Lower leg skin (tissue), 4 donors: ENCODE measurements at regions not wholly inside any gene's neighbourhood (a gene's known extent, or its start where the extent isn't known, plus 50 kb on each side); places are given as distances from the start of the nearest gene placed in this dataset.

Source experiments
- DNase-seq, 2 donors: peaks; one replicate each; pipeline ENCODE4 v3.0.0-alpha.2; 2019; ENCODE audit warnings: low spot score in 2 of 2
- H3K4me3 ChIP-seq: fragments of 200-600 bp; sonication (generic); 2 replicates; pipeline ENCODE4 v1.5.1; 2017; ENCODE audit warnings: mild to moderate bottlenecking, low read depth; ENCODE audit not compliant: poor library complexity, severe bottlenecking
- CTCF ChIP-seq, 3 donors: fragments of 450-650 bp; IDR thresholded peaks; one replicate each; pipeline ENCODE4 v1.5.1; 2016; ENCODE audit warnings: antibody characterized with exemption in 3 of 3, mild to moderate bottlenecking in 3 of 3, moderate library complexity in 2 of 3
- POLR2A ChIP-seq, 2 donors: fragments of 450-650 bp; IDR thresholded peaks; one replicate each; pipeline ENCODE4 v1.6.1; 2016 to 2017; ENCODE audit warnings: antibody characterized with exemption in 2 of 2, mild to moderate bottlenecking in 1 of 2, moderate library complexity in 1 of 2
- WGBS, 2 donors: methylation state at CpG; one replicate each; pipeline ENCODE4 v1.1.5; 2018; 5-methylcytosine and 5-hydroxymethylcytosine counted together
- intact Hi-C: fragments of 100-400 bp; cut with DNase I; formaldehyde crosslinking; loops from one replicate; pipeline ENCODE4 v1.15.0; 2023; ENCODE audit warnings: low total_unique reads

- 48 to 53% methylated on average over 2 of the region's 2 CpGs for WGBS, 2 donors
- H3K4me3 ChIP-seq = no peak overlapping the region
- no peak for DNase-seq
- no peak for TF ChIP-seq CTCF (IDR thresholded peaks at IDR 0.05)
- intact Hi-C loops = no loop called here
Observed at GRCh38 chr16:62927122-62927521, 890.9 kb upstream of the CDH8 start.

GRCh38 chr16:62926121-62926801 lies 890.0 kb upstream of the CDH8 start:
- WGBS, 2 donors = 84 to 85% methylated on average over 5 of the region's 5 CpGs
- TF ChIP-seq CTCF (IDR thresholded peaks at IDR 0.05) = no peak
- TF ChIP-seq POLR2A (IDR thresholded peaks at IDR 0.05) = no peak
- H3K4me3 ChIP-seq = no peak overlapping the region
- DNase-seq = no peak
- intact Hi-C loops = no loop called here

GRCh38 chr16:62921904-62922303 lies 885.7 kb upstream of the CDH8 start:
- DNase-seq = no peak
- TF ChIP-seq CTCF (IDR thresholded peaks at IDR 0.05) = no peak
- TF ChIP-seq POLR2A (IDR thresholded peaks at IDR 0.05) = no peak
- intact Hi-C loops = no loop called here
- 57 to 64% methylated on average over 2 of the region's 2 CpGs for WGBS, 2 donors
- H3K4me3 ChIP-seq = no peak overlapping the region

- no peak overlapping the region for H3K4me3 ChIP-seq
- TF ChIP-seq POLR2A (IDR thresholded peaks at IDR 0.05) (no peak), CTCF (IDR thresholded peaks at IDR 0.05) (no peak)
- no peak for DNase-seq
- intact Hi-C loops = no loop called here
Observed at GRCh38 chr16:62913924-62914323, 877.7 kb upstream of the CDH8 start.

- TF ChIP-seq CTCF (IDR thresholded peaks at IDR 0.05) (no peak), POLR2A (IDR thresholded peaks at IDR 0.05) (no peak)
- 93 to 98% methylated on average over 2 of the region's 2 CpGs for WGBS, 2 donors
- intact Hi-C loops = no loop called here
- no peak overlapping the region for H3K4me3 ChIP-seq
- DNase-seq = no peak
Observed at GRCh38 chr16:62913333-62913732, 877.1 kb upstream of the CDH8 start.

- WGBS, 2 donors = 65 to 72% methylated on average over 3 of the region's 3 CpGs
- intact Hi-C loops = no loop called here
- TF ChIP-seq CTCF (IDR thresholded peaks at IDR 0.05) = no peak
- no peak for TF ChIP-seq POLR2A (IDR thresholded peaks at IDR 0.05)
- DNase-seq = no peak
- H3K4me3 ChIP-seq = no peak overlapping the region
Observed at GRCh38 chr16:62909597-62909996, 873.4 kb upstream of the CDH8 start.
